GM11168 (cell line): ENCODE measurements at regions not wholly inside any gene's neighbourhood (a gene's known extent, or its start where the extent isn't known, plus 50 kb on each side); places are given as distances from the start of the nearest gene placed in this dataset.
"Not testable (repeated sequence)": the region's sequence is repeated elsewhere in the genome, so short reads cannot be mapped to it uniquely, and the experiment has no call there.

Experiments used
- in situ Hi-C: fragments of 300-500 bp; cut with MboI; formaldehyde crosslinking; loops from one replicate; pipeline ENCODE4 v1.12.0; 2022; ENCODE audit warnings: low sequenced_read_pairs; ENCODE audit not compliant: unreplicated experiment

GRCh38 chr5:18380729-18381362, 746.6 kb downstream of the TAF11L14 start:
- in situ Hi-C loops: no loop called here

- in situ Hi-C loops: loop anchor here (10.0 kb wide), 1 partner anchor 301 kb away; no protein-coding TSS in a partner anchor
Measured at GRCh38 chr5:18393565-18394442, 759.5 kb downstream of the TAF11L14 start.

GRCh38 chr5:18394443-18394804, 760.2 kb downstream of the TAF11L14 start:
- in situ Hi-C loops: loop anchor here (10.0 kb wide), 1 partner anchor 300 kb away; no protein-coding TSS in a partner anchor

- in situ Hi-C loops: loop anchor here (10.0 kb wide), 1 partner anchor 299 kb away; no protein-coding TSS in a partner anchor
Measured at GRCh38 chr5:18395126-18396110, 761.2 kb downstream of the TAF11L14 start.

GRCh38 chr5:18397371-18397770, 763.1 kb downstream of the TAF11L14 start:
- in situ Hi-C loops: loop anchor here (10.0 kb wide), 1 partner anchor 297 kb away; no protein-coding TSS in a partner anchor

- in situ Hi-C loops: loop anchor here (10.0 kb wide), 1 partner anchor 297 kb away; no protein-coding TSS in a partner anchor
Measured at GRCh38 chr5:18397891-18398290, 763.6 kb downstream of the TAF11L14 start.

- in situ Hi-C loops: loop anchor here (10.0 kb wide), 1 partner anchor 295 kb away; no protein-coding TSS in a partner anchor
Measured at GRCh38 chr5:18399461-18400327, 765.4 kb downstream of the TAF11L14 start.

GRCh38 chr5:18403141-18403540, 768.9 kb downstream of the TAF11L14 start:
- in situ Hi-C loops: no loop called here

- in situ Hi-C loops: no loop called here
Measured at GRCh38 chr5:18403941-18404438, 769.7 kb downstream of the TAF11L14 start.

- in situ Hi-C loops: no loop called here
Measured at GRCh38 chr5:18420711-18421110, 786.5 kb downstream of the TAF11L14 start.

GRCh38 chr5:18433336-18433735, 799.1 kb downstream of the TAF11L14 start:
- in situ Hi-C loops: no loop called here

- in situ Hi-C loops: no loop called here
Measured at GRCh38 chr5:18438126-18438525, 803.9 kb downstream of the TAF11L14 start.

GRCh38 chr5:18455521-18455920, 821.3 kb downstream of the TAF11L14 start:
- in situ Hi-C loops: no loop called here

GRCh38 chr5:18457255-18457654, 823.0 kb downstream of the TAF11L14 start:
- in situ Hi-C loops: no loop called here

GRCh38 chr5:18461766-18462165, 827.5 kb downstream of the TAF11L14 start:
- in situ Hi-C loops: no loop called here

- in situ Hi-C loops: no loop called here
Measured at GRCh38 chr5:18465833-18466681, 831.8 kb downstream of the TAF11L14 start.

- in situ Hi-C loops: no loop called here
Measured at GRCh38 chr5:18466731-18467130, 832.5 kb downstream of the TAF11L14 start.

- in situ Hi-C loops: not testable (repeated sequence)
Measured at GRCh38 chr5:18471791-18472190, 837.5 kb downstream of the TAF11L14 start.
